IPS-15b (cell line): ENCODE measurements at regions not wholly inside any gene's neighbourhood (a gene's known extent, or its start where the extent isn't known, plus 50 kb on each side); places are given as distances from the start of the nearest gene placed in this dataset.
"Not testable (repeated sequence)": the region's sequence is repeated elsewhere in the genome, so short reads cannot be mapped to it uniquely, and the experiment has no call there.

Experiments
- H3K27me3 ChIP-seq: one replicate; pipeline ENCODE4 v1.6.1; 2013; ENCODE audit warnings: low read length; ENCODE audit not compliant: control insufficient read depth, insufficient read depth
- H3K36me3 ChIP-seq: one replicate; pipeline ENCODE4 v1.6.1; 2013; ENCODE audit warnings: low read length; ENCODE audit not compliant: control insufficient read depth, insufficient read depth
- H3K4me1 ChIP-seq: one replicate; pipeline ENCODE4 v1.6.1; 2013; ENCODE audit warnings: mild to moderate bottlenecking, low read length; ENCODE audit not compliant: control insufficient read depth, insufficient read depth
- H3K4me3 ChIP-seq: one replicate; pipeline ENCODE4 v1.5.1; 2013; ENCODE audit warnings: low read depth, low read length
- H3K9ac ChIP-seq: one replicate; pipeline ENCODE4 v1.6.1; 2013; ENCODE audit warnings: low read depth, mild to moderate bottlenecking, low read length
- H3K9me3 ChIP-seq: one replicate; pipeline ENCODE4 v1.6.1; 2013; ENCODE audit warnings: mild to moderate bottlenecking, low read length; ENCODE audit not compliant: control insufficient read depth, insufficient read depth

DNA sequence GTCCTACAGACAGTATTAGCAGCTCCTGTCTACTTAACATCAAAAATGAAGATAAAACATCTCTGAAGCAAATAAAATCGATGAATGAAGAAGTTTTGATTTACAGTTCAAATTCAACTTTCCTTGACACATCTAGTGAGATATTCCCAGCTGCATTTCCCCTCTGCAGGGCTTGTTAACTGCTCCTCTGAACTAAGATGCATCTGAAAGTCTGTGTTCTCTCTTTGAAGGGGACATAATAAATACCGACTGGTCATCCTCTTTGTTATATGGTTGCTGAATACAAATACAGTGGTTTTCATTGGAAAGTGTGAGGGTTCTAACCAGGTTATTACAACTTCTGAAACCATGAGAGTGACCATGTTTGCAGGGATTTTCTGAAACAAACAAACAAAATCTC, 266.4 kb upstream of the SLC16A7 start:
- Histone ChIP-seq H3K27me3 (no peaks in the 10 kb centered on the region), H3K4me3 (peak overlapping the region; percentile 10), H3K4me1 (peaks cover 19% of the 10 kb centered on the region), H3K9ac (peak overlapping the region; percentile 47), H3K9me3 (no peaks in the 10 kb centered on the region), H3K36me3 (peaks cover 15% of the 10 kb centered on the region)

DNA sequence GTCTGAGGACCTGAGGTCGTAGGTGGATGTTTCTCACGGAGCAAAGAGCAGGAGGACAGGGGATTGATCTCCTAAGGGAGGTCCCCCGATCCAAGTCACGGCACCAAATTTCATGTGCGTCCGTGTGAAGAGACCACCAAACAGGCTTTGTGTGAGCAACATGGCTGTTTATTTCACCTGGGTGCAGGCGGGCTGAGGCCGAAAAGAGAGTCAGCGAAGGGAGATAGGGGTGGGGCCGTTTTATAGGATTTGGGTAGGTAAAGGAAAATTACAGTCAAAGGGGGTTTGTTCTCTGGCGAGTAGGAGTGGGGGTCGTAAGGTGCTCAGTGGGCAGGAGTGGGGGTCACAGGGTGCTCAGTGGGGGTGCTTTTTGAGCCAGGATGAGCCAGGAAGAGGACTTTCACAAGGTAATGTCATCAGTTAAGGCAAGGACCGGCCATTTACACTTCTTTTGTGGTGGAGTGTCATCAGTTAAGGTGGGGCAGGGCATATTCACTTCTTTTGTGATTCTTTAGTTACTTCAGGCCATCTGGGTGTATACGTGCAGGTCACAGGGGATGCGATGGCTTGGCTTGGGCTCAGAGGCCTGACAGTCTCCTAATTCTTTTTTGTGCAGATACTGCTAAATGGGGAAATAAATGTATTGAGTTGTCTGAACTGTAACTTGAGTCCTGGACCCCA, 267.3 kb upstream of the SLC16A7 start:
- not testable (repeated sequence) for H3K9me3 ChIP-seq, H3K27me3 ChIP-seq
- peak overlapping the region; percentile 99 for H3K9ac ChIP-seq
- H3K4me3 ChIP-seq: peak overlapping the region; percentile 88
- peaks cover 17% of the 10 kb centered on the region for H3K36me3 ChIP-seq
- peaks cover 19% of the 10 kb centered on the region for H3K4me1 ChIP-seq

GRCh38 chr12:59326457-59326856, 269.4 kb upstream of the SLC16A7 start:
- H3K4me1 ChIP-seq: peaks cover 29% of the 10 kb centered on the region
- not testable (repeated sequence) for H3K9me3 ChIP-seq, H3K27me3 ChIP-seq
- peaks cover 27% of the 10 kb centered on the region for H3K36me3 ChIP-seq
- peak overlapping the region; percentile 85 for H3K9ac ChIP-seq
- H3K4me3 ChIP-seq: peak overlapping the region; percentile 88

DNA sequence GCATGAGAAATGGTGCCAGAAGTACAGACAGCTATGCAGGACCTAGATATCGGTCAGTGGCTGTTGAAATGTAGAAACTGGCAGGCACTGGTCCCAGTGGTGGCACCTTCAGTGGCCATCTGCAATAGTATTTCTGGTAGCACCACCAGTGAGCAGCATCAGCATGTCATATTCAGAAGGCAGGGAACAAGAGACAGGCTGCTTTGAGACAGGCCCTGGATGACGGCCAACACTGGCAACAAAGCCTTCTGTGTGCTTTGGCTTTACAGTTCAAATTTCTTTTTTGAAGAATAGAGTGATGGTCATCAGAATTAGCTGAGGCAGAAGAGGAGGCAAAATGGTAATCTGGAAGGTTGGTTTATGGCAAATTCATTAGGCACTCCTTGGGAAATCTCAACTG, 273.4 kb upstream of the SLC16A7 start:
- H3K9me3 ChIP-seq: no peaks in the 10 kb centered on the region
- peaks cover 27% of the 10 kb centered on the region for H3K36me3 ChIP-seq
- peak overlapping the region; percentile 57 for H3K9ac ChIP-seq
- peak overlapping the region; percentile 26 for H3K4me3 ChIP-seq
- no peaks in the 10 kb centered on the region for H3K27me3 ChIP-seq
- peaks cover 10% of the 10 kb centered on the region for H3K4me1 ChIP-seq

GRCh38 chr12:59321278-59321677, 274.6 kb upstream of the SLC16A7 start:
- peaks cover 25% of the 10 kb centered on the region for H3K36me3 ChIP-seq
- no peak overlapping the region for H3K9ac ChIP-seq
- H3K4me3 ChIP-seq: no peak overlapping the region
- peaks cover 10% of the 10 kb centered on the region for H3K4me1 ChIP-seq
- H3K9me3 ChIP-seq: no peaks in the 10 kb centered on the region
- no peaks in the 10 kb centered on the region for H3K27me3 ChIP-seq

DNA sequence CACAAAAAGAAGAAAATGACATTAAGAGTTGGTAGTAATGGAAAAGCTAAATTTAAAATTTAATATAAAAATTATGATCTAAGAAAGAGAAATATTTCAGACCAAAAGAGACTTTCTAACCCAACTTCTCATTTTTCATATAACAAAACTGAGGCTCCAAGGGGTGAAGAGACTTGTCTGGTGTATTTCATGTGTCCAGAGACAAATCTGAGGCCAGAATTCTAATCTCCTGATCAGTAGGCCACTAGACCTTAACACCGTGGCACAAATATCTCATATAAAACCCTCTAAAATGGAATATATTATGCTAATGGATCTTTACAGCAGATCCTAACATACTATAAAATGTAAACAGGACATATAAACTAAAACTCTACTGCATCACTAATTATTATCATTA, 275.7 kb upstream of the SLC16A7 start:
- H3K4me3 ChIP-seq: no peak overlapping the region
- H3K9ac ChIP-seq: no peak overlapping the region
- no peaks in the 10 kb centered on the region for H3K9me3 ChIP-seq
- H3K27me3 ChIP-seq: peaks cover 2% of the 10 kb centered on the region
- H3K36me3 ChIP-seq: peaks cover 21% of the 10 kb centered on the region
- H3K4me1 ChIP-seq: peaks cover 13% of the 10 kb centered on the region

DNA sequence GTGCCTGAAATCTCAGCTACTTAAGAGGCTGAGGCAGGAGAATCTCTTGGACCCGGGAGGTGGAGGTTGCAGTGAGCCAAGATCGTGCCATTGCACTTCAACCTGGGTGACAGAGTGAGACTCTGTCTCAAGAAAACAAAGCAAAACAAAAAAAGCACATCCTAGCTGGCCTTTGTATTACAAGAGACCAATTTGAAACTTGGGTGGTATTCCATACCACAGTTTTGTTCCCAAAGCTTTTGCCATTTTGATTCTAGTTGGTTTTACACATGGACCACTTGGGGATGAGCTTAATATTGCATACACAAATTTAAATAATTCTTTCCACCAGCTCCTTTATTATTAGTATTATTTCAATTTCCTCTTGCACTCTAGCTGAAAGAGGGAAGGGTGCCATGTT, 276.9 kb upstream of the SLC16A7 start:
- H3K9me3 ChIP-seq: no peaks in the 10 kb centered on the region
- peaks cover 4% of the 10 kb centered on the region for H3K27me3 ChIP-seq
- no peak overlapping the region for H3K9ac ChIP-seq
- peaks cover 13% of the 10 kb centered on the region for H3K4me1 ChIP-seq
- no peak overlapping the region for H3K4me3 ChIP-seq
- peaks cover 14% of the 10 kb centered on the region for H3K36me3 ChIP-seq

GRCh38 chr12:59317598-59317997, 278.2 kb upstream of the SLC16A7 start:
- Histone ChIP-seq H3K9ac (no peak overlapping the region), H3K36me3 (peaks cover 9% of the 10 kb centered on the region), H3K9me3 (no peaks in the 10 kb centered on the region), H3K27me3 (peaks cover 4% of the 10 kb centered on the region), H3K4me1 (peaks cover 9% of the 10 kb centered on the region), H3K4me3 (no peak overlapping the region)

DNA sequence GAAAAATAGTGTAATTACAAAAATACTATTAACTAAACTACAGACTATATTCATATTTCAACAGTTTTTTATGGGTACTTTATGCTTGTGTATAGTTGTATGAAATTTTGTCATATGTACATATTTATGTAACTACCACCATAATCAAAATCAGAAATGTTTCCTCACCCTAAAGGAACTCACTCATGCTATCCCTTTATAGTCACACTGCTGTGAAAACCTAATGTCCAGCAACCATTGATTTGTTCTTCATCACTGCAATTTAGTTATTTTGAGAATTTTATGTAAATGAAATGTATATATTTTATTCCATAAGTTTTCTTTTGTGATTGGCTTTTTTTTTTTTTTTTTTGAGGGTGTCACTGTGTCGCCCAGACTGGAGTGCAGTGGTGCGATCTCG, 278.9 kb upstream of the SLC16A7 start:
- Histone ChIP-seq H3K9ac (no peak overlapping the region), H3K4me1 (peaks cover 3% of the 10 kb centered on the region)

GRCh38 chr12:59316354-59316753, 279.5 kb upstream of the SLC16A7 start:
- H3K36me3 ChIP-seq, H3K4me3 ChIP-seq: not testable (repeated sequence)

More for the DNA sequence above, 278.9 kb upstream of the SLC16A7 start:
- peaks cover 4% of the 10 kb centered on the region for H3K27me3 ChIP-seq
- H3K4me3 ChIP-seq: no peak overlapping the region
- H3K36me3 ChIP-seq: peaks cover 4% of the 10 kb centered on the region
- H3K9me3 ChIP-seq: no peaks in the 10 kb centered on the region

GRCh38 chr12:59314209-59314608, 281.6 kb upstream of the SLC16A7 start:
- Histone ChIP-seq H3K4me1 (peaks cover 3% of the 10 kb centered on the region), H3K9me3 (no peaks in the 10 kb centered on the region), H3K27me3 (peaks cover 4% of the 10 kb centered on the region), H3K4me3 (no peak overlapping the region), H3K36me3 (no peaks in the 10 kb centered on the region), H3K9ac (no peak overlapping the region)

More at GRCh38 chr12:59316354-59316753, 279.5 kb upstream of the SLC16A7 start:
- H3K9ac ChIP-seq, H3K4me1 ChIP-seq, H3K9me3 ChIP-seq, H3K27me3 ChIP-seq: not testable (repeated sequence)

DNA sequence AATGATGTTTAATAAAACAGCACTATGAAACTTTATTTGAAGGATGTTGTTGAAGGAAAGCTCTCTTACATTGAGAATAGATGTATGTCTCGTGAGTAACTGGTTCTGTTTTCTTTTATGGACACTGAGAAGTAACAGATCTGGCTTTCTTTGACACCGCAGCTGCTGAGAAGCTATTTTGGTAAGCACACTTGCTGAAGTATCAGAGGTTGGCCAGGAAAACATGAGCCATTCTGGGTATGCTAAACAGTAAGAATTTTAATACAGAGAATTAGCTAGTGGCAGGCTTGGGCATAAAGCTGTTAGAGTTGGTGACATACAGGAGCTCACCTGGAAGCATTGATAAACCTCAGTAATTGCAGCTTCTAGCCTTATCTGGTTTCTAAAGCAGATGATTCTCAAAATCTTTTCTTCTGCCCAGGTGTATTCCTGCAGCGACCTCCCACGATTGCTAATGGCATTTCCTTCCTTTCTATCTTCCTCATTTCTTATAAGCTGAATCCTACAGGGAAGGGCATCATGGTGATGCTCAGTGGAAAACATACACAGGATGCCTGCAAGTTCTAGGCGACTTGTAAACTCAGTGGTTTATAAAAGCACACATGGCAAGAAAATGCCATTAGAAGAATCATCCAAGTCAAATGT, 291.6 kb upstream of the SLC16A7 start:
- Histone ChIP-seq H3K4me3 (no peak overlapping the region), H3K36me3 (no peaks in the 10 kb centered on the region), H3K4me1 (no peaks in the 10 kb centered on the region), H3K9me3 (no peaks in the 10 kb centered on the region), H3K9ac (no peak overlapping the region), H3K27me3 (peaks cover 3% of the 10 kb centered on the region)
